ENCODE measurements at regions not wholly inside any gene's neighbourhood (a gene's known extent, or its start where the extent isn't known, plus 50 kb on each side); places are given as distances from the start of the nearest gene placed in this dataset.
"Not testable (repeated sequence)": the region's sequence is repeated elsewhere in the genome, so short reads cannot be mapped to it uniquely, and the experiment has no call there.

DNA sequence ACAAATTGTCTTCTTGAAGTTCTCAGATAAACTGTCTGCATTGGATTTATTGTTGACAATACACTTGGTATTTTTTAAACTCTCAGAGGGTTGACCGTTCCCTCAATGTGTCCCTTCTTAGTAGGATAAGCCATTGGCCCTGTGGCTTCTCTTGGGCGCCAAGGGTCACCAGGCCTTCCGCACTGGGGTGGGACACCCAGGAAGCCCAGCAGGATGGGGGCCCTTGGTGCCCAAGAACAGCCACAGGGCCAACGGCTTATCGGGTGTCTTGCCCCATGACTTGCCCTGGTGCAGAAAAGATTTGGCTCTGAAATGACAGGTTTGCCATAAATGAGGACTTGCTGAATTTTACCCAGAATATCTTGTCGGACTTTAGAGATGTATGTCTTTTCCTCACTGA lies 375.0 kb downstream of the IRX2 start:
- no peak for DNase-seq

DNA sequence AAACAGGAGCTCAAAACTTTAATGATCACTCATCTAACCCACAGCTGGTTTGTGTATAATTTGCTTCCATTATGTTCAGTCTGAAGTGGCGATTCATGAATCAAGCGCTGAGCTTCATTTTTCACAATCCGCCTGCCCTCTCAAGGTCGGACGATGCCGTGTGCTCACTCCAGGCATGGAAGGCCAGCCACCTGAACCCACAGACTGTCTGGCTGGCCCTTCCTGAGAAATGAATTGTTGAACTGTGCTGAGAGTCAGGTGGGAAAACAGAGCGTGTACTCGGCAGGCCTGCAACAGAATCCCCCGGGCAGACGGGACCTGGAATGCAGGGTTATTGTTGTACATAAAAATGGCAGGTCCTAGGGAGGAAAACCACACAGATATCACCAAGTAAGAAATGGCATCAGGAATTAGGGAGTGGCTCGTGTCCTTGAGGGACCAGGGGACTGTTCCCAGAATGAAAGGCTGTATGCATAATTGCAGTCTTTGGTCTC lies 375.7 kb downstream of the IRX2 start:
- DNase-seq = no peak

DNA sequence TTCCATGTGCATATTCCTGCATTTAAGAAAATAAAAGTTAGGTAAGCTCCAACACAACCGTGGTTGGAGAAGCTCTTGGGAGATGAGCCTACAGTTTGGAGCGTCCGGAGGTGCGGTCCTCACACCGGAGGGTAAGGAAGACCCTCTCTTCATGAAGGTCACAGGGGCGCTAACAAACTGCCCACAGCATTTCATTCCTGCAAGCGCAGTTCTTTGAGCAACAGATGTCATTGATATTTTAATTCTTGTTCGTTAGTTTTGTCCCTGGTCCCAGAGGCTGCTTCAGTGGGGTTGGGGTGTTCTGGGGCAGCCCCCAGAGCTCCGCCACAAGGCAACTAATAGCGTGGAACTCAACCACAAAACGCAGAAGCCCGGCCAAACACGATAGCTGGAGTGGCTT lies 376.2 kb downstream of the IRX2 start:
- DNase-seq = no peak

DNA sequence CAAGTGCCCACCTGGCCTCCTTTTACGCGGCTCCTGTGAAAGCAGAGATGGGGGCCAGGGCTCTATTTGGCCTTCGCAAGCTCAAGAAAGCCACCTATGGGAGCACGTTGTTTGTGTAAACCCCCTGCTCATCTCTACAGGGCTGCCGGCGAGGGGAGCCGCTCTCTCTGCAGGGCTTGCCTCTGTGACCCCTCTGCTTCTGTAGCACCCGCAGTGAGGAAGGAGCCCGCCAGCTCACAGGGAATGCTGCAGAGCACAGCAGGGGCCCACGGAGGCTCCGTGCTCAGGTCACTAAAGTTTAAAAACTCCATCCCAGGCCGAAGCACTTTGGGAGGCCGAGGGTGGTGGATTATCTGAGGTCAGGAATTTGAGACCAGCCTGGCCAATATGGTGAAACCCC lies 376.8 kb downstream of the IRX2 start:
- DNase-seq = no peak

DNA sequence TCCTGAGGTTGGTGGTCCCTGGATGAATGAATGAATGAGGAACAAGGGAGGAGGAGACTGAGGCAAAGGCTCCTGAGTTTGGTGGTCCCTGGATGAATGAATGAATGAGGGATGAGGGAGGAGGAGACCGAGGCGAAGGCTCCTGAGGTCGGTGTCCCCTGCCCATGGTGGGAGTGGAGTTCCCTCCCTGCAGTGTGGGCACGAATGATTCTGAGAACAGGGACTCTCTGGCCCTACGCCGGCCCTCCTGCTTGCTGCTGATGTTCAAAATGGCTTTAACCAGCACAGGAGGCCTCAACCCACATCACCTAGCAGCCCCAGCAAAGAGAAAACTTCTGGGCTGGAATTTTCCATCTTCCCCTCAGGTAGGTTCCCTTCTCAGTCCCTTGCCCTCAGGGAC lies 377.8 kb downstream of the IRX2 start:
- no peak for DNase-seq

DNA sequence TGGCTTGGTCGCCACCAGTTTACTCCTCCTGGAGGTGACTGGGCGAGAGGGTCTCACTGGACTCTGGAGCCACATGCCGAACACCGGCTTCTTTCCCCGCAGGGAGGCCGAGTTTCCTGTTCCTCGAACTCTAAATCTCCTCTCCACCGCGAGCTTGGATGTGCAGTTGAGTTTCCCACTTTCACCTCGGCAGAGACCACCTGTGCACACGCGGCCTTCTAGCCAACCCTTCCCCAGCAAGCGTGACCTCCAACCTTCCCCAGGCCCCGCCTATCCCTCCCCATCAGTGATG lies 380.1 kb downstream of the IRX2 start:
- no peak for DNase-seq

DNA sequence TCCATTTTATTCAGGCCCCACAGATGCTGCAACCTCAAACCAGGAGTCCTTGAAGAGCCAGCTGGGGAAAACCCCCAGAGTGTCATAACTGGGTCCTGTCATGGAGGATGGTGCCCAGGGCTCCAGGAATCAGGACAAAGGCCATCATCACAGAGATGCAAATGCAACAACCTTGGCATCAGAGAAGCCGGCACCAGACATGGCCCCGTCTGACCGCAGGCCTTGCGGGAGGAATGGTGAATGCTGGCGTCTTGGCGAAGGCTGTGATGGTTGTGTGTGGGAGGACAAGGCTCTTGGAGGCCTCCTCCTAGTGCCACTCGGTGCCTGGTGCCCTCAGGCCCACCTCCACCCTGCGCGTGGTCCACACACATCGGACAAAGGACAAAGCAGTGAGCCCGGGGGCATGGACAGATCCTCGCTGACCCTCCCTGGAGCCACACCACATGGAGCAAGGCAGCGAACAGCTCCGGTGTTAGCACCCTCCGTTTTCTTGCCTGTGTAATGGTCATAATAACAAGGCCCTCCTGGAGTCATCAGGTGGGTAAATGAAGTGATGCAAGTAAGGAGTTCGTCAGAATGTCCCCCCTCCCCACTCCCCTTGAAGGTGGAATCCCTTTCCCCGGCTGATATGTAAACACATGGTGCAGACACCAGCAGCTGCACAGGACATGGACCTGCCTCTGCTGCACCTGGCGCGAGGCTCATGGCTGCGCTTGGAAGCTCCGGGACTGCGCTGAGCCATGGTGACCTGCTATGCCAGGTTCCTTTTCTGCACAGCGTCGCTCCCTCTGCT lies 380.7 kb downstream of the IRX2 start:
- DNase-seq = no peak

DNA sequence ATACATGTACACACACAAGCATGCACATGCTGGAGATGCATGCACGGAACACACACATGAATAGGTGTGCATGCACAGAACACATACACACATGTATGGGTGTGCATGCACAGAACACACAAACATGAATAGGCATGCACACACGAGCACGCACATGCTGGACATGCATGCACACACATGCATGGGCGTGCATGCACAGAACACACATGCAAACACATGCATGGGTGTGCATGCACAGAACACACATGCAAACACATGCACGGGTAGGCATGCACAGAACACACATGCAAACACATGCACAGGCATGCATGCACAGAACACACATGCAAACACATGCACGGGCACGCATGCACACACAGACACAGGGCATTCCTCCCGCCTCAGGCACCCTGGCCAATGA lies 382.3 kb downstream of the IRX2 start:
- no peak for DNase-seq

DNA sequence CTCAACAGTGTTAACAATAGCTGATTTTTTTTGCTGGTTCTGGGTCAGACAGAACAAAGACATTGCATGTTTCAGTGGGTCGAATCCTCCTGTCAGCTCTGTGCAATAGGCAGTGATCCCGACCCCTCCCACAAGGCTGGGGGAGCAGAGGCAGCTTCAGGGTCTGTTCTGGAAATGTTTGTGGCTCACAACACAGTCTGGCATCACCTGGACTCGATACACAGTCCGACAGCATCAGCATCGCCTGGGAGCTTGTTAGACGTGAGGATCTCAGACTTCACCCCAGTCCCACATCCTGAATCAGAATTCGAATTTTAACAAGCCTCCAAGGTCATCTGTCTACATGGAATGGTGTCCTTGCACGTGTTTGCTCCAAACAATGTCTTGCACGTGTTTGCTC lies 384.7 kb downstream of the IRX2 start:
- DNase-seq = no peak

DNA sequence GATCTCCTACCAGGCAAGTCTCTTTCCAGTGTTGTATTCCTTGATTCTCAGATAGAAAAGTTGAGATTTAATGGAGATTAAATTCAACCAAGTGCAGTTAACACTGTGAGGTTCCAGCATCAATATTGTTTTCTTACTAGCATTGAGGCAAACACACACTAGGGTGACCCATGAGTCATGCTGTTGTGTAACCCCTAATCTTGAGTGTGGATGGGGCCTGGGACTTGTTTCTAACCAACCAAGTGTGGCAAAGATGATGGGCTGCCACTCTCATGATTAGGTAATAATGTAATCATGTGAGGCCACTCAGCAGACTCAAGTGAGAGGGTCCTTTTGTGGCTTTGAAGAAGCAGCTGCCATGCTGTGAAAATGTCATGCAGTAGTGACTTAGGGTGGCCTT lies 394.2 kb downstream of the IRX2 start:
- no peak for DNase-seq

DNA sequence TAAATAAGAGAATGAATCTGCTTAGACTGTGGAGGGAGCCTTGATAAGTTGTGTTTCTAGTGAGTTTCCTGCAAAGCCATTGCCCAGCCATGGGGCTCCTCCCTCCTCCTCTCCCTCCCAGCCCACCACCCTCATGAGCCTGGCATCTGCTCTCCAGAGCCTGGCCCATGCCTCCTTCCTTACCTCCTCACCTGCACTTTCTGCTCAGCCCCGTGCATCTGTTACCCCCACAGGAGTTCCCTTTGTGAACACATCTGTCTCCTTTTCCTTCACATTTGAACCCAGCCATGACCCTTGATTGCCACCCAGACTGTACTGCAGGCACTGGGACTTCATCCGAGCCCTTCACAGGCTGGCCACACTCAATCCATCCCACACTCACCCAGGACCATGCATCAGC lies 395.6 kb downstream of the IRX2 start:
- DNase-seq = no peak

DNA sequence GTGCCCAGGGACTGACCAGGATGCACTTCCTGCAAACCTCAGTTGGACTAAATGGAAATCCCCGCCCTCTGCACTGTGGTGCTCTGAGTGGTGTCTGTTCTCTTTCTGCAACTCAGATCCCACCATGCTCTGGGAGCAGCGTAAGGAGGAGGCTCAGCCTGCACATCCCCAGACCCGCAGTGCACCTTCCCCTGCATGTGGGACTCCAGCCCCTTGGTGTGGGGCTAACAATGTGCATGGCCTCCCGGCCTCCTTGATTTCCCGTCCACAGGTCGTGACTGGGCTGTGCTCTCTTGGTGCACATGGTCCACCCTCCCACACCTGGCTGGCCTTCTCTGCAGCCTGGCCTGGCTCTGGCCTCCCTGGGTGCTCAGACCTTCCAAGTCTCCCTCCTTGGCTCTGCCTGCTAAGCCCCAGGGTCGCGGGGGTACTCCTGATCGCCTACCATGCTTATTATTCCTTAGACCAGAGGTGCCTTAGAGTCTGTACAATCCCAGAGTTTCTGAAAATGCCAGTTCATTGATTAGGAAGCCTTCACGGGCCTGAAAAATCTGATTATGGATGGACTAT lies 397.5 kb downstream of the IRX2 start:
- DNase-seq = no peak

DNA sequence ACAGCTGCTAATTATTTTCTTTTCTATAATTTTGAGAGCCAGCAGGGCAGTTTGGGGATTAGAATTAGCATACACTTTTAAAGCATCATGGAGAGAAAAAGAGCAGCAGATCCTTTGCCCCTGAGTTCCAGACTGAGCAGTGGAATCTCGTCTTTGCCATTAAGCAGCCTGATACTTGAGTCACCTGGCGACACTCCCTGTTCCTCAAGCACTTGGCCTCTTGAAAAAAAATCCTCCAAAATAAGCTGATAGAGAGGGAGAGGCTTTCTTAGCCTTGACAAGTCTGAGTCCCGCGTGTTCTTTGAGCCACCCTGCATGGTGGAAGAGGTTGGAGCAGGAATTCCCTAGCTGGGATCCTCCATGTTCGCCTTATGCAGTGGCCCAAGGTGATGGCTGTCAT lies 398.3 kb downstream of the IRX2 start:
- no peak for DNase-seq

DNA sequence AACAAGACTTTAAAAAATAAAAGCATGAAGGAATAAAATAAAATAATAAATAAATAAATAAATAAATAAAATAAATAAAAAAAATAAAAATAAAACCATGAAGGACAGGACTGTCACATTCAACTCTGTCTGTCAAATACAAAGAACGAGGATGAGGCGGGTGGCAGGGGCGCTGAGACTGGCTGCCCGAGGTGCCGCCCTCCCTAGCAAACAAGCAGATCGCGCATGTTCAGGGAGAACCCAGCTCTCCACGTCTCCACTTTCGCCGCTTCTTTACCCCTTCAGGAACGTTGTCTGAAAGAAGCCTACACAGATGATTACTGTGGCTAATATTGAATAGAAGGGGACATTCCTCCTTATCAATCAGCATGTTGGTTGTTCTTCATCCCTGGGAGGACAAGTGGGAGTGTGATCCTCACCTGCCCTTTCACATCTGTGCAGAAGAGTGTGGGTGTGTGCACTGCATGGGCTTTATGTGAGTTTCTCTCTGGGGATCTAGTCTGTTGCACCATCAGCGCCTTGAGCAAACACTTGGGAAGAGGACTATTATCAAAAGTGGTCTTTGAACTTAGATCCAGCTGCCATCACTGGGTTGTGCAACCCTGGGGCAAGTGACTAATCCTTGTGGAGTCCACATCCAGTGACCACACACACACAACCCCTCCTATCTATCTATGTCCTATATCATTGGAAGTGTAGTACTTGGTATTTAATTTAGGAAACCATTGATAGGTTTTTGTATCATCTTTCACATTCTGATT lies 399.2 kb downstream of the IRX2 start:
- DNase-seq = no peak

DNA sequence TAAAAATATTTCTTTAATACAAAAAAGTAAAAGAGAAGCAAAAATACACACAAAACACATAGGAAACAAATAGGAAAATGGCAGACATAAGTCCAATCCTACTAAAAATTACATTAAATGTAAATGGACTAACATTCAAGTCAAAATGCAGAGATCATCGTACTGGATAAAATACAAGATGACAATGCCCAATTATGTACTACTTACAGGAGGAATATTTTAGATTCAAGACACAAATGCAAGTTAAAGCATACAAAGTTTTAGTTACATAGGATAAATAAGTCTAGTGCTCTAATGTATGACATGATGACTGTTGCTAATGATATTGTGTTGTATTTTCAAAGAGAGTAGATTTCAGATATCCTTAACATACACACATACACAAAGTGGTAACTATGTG lies 401.7 kb downstream of the IRX2 start:
- DNase-seq = not testable (repeated sequence)

DNA sequence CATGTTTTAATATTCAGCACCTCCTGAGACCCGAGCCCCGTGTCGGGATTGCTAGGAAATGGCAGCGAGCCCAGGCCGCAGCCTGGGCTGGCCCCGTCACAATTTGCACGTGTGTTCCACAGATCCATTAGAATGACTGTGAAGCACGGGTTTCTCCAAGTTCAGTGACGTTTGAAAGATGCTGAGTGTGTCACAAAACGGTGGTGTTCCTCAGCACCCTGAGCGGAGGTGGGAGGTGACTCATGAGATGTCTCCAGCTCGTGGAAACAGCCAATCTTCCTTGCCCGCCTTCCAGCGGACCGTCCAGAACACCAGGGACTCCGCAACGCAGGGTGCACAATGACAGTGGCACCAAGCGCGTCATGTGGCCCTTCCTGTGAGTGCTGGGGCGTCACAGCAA lies 412.8 kb downstream of the IRX2 start:
- DNase-seq = no peak

DNA sequence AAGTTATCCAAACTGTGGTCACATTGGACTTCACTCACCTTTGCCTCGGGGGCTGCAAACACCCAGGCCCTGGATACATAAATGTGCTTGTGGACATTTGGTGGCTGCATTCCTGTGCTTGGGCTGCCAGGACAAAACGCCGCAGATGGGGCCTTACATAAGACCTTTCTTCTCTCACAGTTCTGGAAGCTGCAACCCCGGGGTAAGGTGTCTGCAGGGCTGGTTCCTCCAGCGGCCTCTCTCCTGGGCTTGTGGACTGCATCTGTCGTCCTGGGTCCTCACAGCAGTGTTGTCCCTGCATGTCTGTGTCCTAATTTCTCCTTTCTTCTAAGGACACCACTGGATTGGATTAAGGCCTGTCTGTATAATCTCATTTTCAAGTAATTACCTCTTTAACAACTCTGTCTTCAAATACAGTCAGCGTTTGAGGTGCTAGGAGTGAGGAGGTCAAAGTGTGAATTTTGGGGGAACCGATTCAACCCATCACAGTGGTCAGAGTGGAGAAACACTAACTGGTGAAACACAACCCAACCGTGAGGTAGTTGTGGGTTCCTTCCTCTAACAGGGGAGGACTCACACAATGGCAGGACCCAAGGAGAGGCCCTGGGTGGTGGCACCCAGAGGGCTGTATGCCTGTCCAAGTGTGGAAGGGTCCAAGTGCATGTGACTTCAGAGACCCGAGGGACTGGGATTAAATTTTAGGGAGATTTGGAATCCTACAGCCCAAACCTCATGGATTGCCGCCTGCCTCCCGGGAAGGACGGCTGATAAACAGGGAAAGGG lies 415.6 kb downstream of the IRX2 start:
- no peak for DNase-seq

DNA sequence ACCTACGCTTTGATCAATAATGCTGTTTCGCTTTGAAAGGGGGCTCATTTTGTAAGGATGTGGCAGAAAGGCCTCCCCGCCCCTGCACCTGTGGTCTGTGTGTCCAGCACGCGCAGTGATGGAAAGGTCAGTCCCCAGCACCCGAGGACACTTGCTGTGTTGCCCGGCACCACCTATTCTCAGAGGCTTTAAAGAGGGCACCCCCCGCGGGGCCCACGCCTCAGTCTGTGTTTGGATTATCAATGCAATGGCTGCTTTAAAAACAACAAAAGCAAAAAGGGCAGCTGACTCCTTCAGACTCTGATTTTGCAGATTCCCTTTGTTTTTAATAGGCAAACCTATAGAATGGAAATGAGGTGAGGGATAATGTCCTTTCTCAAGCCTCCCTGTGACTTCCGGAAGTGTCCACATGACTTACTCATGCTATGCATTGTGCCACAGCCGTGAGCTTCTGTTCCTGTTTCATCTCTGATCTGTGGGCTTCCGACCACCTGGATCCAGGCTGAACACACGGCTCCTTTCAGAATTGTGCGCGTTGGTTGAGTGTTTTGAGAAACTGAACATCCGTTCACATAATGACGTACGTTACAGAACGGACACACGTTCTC lies 416.2 kb downstream of the IRX2 start:
- DNase-seq = no peak

DNA sequence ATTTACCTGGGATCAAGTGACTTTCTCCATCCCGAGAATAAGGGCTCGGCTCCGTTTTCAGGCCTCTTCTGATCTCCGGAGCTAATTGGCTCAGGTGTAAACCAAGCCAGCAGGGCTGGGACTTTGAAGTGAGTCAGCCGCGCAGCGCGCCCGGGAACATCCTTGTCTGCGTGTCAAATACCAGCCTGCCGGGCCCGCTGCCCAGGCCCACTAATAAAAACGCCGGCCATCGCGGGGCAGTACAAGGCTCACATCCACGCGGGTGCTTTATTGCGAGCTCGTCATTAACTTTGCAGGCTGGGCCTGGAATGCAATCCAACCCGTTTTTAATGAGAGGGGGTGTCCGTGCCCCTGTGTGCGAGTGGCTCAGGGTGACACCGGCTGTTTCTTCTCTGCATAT lies 416.8 kb downstream of the IRX2 start:
- DNase-seq = no peak

DNA sequence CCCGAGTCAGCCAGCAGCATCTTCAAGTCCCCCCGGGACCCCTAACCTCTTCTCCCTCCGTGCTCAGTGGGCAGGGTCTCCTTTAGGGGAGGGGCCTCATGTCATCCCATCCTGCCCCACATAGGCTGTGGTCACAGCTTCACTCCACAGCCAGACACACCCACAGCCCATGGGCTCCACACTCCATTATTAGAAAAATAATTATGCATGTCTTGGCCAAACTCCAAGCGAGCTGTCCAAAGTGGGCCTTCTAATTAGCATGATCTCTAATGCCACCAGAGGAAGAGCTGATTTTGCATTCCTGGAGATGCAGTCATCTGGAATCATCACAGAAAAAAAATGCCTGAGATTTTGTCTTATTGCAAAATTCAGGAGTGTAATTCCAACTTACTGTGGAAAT lies 418.2 kb downstream of the IRX2 start:
- peak; percentile 7 for DNase-seq

DNA sequence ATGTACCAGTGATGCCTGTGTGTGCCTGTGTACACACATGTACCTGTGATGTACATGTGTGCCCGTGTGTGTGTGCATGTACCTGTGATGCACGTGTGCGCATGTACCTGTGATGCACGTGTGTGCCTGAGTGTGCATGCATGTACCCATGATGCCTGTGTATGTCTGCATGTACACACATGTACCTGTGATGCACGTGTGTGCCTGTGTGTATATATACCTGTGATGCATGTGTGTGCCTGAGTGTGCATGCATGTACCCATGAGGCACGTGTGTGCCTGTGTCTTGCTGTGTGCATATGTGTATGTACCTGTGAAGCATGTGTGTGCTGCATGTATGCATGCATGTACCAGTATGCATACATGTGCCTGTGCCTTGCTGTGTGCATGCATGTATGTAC lies 419.0 kb downstream of the IRX2 start:
- no peak for DNase-seq

DNA sequence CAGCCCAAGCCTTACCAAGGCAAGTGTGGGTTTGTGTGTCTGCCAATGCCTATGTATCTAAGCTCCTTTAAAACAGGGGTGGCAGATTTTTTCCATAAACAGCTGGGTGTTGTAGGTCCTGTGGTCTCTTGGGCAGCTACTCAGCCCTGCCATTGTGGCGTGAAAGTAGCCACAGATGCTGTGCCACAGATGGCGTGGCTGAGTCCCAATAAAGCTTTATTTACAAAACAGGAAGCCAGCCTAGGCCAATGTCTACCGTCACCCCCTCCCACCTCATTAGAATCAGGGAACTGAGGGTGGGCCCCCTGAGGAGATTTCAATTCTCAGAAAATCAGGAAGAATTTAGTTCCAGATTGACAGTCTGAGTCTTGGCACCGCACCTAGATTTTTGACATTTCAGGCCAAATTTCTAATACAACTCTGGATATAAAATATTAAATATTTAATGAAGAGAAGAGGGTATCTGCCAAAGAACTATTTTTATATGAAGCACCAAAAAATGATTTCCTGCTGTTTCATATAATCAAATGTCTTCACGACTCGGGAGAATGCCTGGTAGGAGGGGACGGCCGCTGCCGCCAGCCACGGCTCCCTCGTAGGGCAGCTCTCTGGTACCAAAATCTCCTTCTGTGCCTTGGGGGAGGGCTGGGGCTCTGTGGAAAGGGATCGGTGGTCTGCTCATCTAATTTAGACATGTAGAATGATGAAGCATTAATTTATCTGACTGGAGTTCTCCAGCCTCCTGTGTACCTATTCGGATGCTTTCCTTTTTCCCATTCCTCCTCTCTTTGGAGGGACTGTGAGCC lies 420.9 kb downstream of the IRX2 start:
- DNase-seq = no peak
